Amniotic epithelial cell (primary cell): ENCODE measurements at regions not wholly inside any gene's neighbourhood (a gene's known extent, or its start where the extent isn't known, plus 50 kb on each side); places are given as distances from the start of the nearest gene placed in this dataset.

ENCODE experiments used
- DNase-seq: peaks from one replicate; pipeline ENCODE4 v3.0.0-alpha.2; 2010; ENCODE audit warnings: low read depth

DNA sequence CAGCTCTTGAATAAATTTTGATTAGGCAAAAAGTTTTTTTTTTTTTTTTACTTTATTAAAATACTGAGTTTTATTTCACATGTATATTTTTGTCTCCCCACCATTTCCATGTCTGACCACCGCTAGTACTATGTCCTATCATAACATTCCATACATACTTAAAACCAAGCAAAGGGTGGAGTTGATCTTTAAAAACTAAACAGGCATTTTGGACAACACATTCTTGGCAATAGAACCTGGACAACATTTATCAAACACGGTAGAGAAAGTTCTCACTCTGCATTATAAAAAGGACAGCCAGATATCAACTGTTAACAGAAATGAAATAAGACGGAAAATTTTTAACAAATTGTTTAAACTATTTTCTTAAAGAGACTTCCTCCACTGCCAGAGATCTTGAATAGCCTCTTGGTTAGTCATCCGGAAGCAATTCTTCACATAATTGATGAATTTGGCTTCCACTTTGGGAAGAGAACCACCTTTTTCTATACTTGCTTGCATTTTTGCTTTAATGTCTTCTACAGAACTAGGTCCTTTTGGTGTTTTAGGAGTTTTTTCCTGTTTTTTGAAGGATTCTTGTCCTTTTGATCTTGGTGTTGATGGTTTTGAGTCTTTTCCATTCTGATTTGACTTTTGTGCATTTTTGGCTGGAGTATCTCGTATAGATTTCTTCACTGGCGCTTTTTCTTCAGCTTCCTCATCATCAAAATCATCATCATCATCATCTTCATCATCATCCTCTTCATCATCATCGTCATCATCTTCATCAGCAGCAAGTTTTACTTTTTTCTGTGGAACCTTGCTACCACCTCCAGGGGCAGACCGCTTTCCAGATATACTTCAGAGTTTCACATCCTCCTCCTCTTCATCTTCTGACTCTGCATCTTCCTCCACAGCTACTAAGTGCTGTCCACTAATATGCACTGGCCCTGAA lies 58.7 kb downstream of the POU5F2 start:
- peak; percentile 19 for DNase-seq

DNA sequence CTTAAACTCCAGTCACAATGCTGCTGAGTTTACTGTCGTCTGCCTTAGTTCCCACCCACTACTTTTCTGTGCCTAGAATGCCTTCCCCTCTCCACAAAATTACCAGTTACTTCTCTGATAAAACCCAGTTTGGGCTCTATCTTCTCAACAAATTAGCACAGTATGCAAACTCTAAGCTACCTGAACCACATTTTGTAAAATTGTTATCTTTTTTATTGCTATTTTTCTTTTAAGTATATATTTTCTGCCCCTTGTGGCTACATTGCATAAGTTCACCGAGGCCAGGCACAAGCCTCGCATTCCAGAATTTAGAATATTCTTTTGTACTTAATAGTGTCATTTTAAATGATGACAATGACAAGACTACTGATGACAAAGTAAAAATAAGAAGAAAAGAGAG lies 60.0 kb downstream of the POU5F2 start:
- DNase-seq, result no peak

GRCh38 chr5:93677359-93677891 lies 64.0 kb downstream of the POU5F2 start:
- peak; percentile 93 for DNase-seq

DNA sequence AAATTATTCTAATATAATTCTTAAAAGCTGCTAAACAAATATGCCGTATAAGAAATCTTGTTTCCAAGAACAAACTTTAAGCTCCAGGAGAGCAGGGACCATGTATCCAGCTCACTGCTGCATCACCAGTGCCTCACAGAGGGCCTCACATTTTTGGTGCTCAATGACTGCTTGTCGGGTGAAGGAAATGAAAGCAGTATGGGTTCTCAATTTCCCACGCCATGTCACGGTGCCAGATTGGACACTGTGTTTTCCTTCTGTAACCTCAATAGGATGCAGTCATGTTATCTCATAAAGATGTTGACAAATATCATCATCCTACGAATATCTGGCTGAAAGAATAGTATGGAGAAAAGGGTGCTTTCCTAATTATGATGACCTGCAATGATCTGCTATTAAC lies 64.7 kb downstream of the POU5F2 start:
- DNase-seq, result no peak

DNA sequence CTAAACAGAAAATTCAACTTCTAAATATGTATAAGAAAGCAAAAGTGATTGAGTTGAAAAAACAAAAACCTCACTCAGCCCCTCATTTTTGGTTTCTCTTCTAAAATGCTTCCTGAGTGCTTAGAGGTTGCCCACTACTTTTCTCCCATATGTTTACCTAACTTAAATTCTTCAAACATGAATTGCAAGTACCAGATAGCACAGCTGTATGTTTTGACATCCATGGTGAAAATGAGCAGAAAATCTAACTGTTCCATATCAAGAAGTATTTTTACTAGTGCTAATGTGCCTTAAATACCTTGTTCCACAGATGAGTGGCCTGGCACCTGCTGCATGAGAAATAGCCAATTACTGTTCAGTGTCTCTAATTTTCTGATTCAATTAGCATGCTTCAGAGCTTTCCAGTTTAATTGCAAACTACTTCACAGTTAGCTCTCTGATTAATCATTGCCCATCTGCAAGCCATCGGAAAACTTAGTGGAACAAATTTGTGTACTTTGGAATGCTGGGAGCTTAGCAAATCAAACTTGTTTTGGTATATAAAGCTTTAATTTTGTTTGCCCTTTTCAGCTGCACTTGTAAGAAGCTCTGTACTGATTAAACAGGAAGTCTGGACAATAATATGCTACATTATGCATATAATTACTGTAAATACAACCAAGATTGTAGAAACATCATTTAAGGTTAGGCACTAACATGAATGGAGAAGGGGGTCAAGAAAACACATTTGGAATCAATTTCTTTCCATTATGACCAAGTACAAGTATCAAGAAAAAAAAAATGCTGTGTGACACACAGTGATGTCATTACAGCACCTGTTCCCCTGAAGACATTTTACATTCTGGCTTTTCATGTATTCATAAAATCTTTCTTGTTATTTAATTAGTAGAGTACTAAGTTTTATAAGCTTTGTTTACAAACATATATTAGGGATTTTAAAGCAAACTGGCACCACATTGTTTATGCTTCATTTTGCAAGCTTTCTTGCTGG lies 65.6 kb downstream of the POU5F2 start:
- no peak for DNase-seq

DNA sequence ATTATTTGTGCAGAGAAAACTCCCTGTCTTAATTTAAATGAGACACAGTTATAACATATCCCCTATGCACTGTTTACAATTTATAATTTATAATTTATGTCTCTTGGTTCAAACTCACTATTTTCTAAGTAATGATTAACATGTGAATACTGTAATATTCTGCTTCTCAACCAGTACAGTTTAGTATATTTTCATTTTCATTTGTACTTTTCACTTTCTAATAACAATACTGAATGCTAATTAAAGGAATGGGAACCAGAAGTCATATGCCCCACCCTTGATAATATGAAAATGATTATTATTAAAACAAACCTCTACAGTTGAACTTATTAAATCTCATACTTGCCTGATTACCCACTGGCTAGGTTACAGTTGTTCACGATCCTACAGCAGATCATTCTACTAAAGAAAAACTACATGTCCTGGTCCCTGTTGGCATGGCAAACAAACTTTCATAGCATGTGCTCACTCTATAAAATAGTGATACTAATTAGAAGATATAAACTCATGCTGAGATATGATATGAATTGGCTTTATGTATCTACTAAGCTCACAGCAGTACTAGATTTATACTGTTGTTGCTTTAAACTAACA lies 66.4 kb downstream of the POU5F2 start:
- DNase-seq, result no peak

DNA sequence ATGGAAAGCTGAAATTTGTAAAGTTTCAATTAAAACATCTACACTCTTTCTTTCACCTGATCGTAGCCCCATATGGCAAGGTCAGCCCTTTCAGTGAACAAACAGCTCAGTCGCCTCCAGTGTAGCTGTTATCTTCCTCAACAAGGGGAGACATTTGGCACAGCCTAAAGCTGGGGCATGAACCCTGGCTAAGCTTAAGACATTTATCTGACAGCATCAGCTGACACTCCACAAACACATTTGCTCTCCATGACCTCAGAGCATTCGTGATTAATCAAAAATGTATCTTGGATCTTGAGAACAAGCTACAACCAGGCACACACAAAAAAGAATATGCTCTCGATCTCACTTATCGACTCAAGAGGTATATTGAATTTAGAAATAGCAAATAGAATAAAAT lies 67.3 kb downstream of the POU5F2 start:
- DNase-seq, result peak; percentile 41

- no peak for DNase-seq
Observed at GRCh38 chr5:93673316-93673954, 68.0 kb downstream of the POU5F2 start.

DNA sequence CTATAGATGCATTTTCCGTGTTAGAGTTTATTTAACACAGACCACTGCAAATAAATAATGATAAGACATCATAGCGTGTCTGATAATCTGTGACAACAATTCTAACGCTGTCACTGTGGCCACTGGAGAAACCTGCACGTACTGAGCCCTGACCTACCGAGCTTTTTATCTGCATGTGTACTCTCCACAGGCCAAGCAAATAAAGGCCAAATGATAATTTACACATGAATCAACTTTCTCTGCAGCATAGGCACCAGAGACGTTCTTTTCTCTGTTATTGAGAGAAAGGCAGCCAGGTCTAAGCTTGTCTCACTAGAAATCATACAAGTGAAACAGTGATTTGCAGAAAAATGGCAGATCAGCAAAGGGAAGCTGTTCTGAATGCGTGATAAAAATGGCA lies 75.8 kb downstream of the POU5F2 start:
- DNase-seq, result no peak

GRCh38 chr5:93660677-93661076 lies 77.7 kb downstream of the NR2F1 start:
- no peak for DNase-seq

- peak; percentile 42 for DNase-seq
Observed at GRCh38 chr5:93658044-93658443, 75.0 kb downstream of the NR2F1 start.

DNA sequence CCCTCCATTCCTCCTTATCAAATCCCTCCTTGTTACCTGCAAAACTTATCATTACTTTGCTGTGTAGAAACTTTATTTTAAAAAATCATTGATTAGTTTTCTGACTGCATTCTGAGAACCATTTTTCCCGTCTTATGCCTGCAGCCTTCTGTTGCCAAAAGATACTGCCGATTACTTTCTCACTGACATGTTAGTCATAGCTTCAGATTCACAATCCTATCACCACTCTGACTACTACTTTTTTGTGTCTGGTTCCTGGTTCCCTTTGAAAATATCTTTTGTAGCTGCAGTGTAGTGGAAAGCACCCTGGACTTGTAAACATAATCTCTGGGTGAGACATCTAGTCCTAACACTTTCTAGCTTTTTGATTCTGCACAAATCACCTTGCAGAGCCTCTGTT lies 71.7 kb downstream of the NR2F1 start:
- no peak for DNase-seq

GRCh38 chr5:93653716-93654115 lies 70.7 kb downstream of the NR2F1 start:
- no peak for DNase-seq

DNA sequence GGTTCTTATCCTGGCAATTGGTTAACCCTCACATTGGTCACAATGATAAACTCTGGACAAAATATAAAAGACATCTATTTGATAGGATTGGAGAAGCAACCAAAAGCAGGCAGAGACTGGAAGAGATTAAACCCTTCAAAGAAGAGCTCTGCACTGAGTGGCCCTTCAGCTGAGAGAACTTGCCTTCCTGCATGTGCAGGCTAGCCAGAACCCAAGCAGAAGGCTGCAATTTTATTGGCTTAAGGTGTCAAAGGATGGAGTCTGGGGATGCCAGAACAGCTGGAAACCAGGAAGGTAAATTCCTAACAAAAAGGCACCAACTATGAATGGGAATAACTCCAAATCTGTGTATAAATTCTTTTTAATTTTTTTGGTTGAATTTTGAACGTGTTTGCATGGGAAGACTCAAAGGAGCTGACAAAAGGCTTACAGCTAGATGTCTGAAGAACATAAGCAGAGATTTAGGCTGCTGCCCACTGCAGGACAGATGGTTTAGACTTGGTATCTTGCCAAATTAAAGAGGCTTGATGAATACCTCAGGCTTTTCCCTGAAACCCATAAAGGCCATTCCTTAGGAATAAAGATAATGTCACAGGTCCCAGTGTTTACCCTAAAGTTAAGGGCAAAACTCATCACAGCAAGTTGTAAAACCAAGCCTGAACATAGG lies 66.3 kb downstream of the NR2F1 start:
- no peak for DNase-seq

GRCh38 chr5:93644760-93645159 lies 61.7 kb downstream of the NR2F1 start:
- no peak for DNase-seq
